Ishikawa (cell line): ENCODE measurements at regions not wholly inside any gene's neighbourhood (a gene's known extent, or its start where the extent isn't known, plus 50 kb on each side); places are given as distances from the start of the nearest gene placed in this dataset.

Source experiments
- EP300 ChIP-seq: IDR thresholded peaks from 2 replicates; pipeline ENCODE4 v1.6.1; 2012; ENCODE audit warnings: borderline replicate concordance
- NFIC ChIP-seq: IDR thresholded peaks from 2 replicates; pipeline ENCODE4 v1.6.1; 2012
- RAD21 ChIP-seq: IDR thresholded peaks from 2 replicates; pipeline ENCODE4 v1.6.1; 2012; ENCODE audit warnings: low read depth
- TAF1 ChIP-seq: IDR thresholded peaks from 2 replicates; pipeline ENCODE4 v1.6.1; 2012; ENCODE audit warnings: low read depth, mild to moderate bottlenecking
- TCF12 ChIP-seq: IDR thresholded peaks from 2 replicates; pipeline ENCODE4 v1.6.1; 2012; ENCODE audit warnings: low read depth
- YY1 ChIP-seq: IDR thresholded peaks from 2 replicates; pipeline ENCODE4 v1.6.1; 2012; ENCODE audit warnings: low read depth
- TF ChIP-seq, protein P1 (sequence below): IDR thresholded peaks from 2 replicates; pipeline ENCODE4 v1.6.1; 2012

- TF ChIP-seq YY1 (no peak), RAD21 (no peak), TAF1 (no peak), TCF12 (no peak), NFIC (no peak), EP300 (no peak)
- TF ChIP-seq, protein P1, sequence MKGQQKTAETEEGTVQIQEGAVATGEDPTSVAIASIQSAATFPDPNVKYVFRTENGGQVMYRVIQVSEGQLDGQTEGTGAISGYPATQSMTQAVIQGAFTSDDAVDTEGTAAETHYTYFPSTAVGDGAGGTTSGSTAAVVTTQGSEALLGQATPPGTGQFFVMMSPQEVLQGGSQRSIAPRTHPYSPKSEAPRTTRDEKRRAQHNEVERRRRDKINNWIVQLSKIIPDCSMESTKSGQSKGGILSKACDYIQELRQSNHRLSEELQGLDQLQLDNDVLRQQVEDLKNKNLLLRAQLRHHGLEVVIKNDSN, result no peak
Observed at GRCh38 chr3:177283983-177284382, 86.7 kb upstream of the TBL1XR1 start.
